NCI-H446 treated with DMSO at 0.1 percent for 48 hours (cell line): ENCODE measurements at regions not wholly inside any gene's neighbourhood (a gene's known extent, or its start where the extent isn't known, plus 50 kb on each side); places are given as distances from the start of the nearest gene placed in this dataset.

Experiments used
- DNase-seq: peaks from one replicate; lab custom pipeline; 2025; lab: John Stamatoyannopoulos, UW

DNA sequence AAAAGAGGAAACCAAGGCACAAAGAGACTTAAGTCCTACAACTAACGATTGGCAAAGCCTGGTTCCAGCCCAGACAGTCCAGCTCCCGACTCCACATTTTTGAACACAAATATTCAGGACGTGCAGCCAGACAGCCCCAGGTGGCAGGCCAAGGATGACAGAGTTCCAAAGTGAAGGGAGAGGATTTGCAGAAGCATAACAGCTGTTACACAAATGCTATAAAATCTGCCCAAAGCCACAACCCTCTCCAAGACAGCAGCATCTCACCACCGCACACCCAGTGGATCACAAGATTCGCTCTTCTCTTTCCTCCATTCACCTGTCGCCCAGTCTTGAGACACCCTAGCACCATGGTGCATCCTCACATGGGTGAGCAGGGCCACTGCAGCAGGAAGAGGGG is 227.1 kb upstream of the ID2 start:
- DNase-seq: no peak

DNA sequence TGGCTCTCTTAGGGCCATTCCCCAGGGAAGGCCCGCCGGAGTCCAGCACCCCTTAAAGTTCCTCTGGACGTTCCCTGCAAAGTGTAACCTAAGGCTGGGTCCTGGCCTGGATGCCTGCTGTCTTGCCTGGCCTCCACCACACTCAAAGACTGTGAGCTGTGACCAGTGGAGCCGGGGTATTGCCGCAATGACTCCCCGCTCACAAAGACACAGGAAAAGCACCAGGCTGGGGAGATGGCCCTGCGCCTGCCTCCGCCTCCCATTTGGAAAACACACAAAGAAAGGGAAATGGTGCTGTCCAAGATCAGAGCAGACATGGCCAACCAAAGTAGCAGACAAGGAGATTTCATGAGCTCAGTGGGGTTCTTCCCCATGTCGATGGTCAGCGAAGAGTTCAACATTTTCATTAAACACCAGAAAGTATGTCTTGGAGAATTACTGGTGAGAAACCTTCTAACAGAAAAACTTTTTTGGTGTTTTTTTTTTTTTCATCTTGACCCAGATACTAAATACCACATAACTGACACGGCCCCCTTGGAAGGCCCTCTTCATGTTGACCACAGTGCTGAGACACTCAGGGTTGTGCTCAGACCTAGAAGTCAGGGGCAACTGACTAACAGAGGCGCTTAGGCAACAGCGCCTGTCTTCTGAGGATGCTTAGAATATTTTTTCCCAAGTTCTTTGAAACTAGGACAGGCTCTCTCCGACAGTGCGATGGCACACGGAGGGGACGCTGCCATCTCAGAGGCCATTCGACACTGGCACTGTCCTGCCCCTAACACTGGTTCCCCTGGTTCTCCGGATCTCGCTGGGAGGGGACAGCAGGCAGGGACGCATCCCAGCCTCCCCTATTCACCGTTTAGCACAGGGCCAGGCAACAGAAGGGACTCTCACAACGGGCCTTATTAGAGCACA is 226.4 kb upstream of the ID2 start:
- DNase-seq: no peak

DNA sequence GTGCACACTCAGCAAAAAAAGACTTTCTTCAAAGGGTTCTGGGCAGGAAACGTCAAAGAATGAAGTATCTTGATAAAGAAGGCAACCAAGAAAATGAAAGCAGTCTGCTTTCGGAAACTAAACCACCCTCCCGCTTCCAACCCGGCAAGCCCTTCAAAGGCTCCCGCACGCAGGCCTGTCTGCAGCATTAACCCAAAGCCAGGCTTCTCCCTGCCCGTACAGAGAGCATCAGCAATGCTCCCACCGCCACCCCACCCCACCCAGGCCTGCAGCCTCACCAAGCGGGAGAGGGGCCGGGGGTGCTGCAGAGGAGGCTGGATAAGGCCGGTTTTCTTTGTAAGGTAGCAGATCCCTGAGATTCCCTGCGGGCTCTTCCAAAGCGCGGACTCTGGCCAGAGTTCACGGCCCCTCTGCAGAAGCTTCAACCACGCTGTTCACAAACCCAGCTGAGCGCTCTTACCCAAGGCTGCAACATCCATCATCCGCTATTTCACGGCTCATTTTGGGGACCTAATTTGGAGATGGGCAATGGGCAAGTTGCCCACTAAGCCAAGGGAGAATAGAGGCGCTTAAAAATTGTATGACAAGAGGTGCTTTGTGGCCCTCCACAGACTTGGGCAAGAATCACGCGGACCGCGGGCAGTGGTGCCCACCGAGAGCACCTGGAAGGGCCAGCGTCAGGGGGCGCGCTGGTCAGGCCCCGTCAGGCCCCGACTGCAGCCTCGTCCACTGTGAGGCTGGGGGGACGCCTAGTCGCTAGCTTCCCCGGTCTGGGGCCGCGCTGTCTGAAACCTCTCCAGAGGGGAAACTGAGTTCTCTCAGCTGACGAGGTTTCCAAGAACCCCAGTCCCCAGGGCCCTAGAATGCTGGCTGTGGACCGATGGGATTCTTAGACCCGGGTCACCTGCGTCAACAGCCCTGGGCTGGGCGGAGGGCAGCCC is 225.4 kb upstream of the ID2 start:
- no peak for DNase-seq

DNA sequence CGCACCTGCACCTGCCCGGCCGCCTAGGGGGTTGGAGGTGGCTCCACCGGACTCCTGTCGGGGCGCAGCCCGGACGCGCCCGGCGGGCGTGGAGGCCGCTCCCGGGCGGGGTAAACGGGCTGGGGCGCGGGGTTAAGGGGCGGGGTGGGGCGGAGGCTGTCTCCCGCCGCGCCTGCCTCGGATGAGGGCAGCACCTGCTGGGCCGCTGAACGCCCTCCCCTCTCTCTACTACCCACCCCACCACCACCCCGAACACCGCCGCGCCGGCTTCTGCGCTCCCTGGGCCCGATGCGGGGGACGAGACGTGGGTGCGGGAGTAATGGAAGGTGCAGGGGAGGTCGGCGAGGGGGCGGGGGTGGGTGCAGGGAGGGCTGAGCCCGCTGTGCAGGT is 224.8 kb upstream of the ID2 start:
- DNase-seq: no peak

DNA sequence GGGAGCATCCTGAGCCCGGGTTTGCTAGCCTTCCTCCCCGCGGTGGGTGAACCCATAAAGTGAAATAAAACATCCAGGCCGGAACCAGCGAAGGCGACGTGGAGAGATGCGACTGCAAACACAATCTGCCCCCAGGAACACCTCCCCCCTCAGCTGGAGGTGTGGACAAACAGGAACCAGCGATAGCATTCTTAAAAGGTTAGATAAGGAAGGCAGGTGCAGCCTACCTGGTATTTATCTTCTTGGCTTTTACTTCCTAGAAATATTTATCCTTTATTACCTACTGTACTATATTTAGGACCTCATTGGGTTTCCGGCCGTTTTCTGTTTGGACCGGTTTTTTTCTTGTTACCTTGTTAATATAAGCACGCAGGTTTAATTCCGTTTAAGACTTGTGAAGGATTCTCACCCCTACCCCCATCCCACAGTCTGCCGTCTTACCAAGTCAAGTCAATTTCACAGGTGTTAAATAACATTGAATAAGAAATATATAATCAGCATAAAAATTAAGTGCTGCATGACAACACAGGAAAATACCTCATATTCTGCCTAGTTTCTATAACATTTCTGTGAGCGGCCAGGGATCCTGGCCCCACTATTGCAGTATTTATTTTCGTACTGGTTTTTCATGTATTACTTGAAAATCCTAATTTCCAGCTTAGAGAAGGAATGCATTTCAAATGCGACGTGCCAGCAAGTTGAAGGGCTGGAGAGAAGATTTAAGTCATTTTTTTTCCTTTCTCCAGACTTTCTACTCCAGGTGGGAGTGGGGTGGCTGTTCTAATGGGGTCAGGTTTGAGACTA is 224.0 kb upstream of the ID2 start:
- DNase-seq: no peak

DNA sequence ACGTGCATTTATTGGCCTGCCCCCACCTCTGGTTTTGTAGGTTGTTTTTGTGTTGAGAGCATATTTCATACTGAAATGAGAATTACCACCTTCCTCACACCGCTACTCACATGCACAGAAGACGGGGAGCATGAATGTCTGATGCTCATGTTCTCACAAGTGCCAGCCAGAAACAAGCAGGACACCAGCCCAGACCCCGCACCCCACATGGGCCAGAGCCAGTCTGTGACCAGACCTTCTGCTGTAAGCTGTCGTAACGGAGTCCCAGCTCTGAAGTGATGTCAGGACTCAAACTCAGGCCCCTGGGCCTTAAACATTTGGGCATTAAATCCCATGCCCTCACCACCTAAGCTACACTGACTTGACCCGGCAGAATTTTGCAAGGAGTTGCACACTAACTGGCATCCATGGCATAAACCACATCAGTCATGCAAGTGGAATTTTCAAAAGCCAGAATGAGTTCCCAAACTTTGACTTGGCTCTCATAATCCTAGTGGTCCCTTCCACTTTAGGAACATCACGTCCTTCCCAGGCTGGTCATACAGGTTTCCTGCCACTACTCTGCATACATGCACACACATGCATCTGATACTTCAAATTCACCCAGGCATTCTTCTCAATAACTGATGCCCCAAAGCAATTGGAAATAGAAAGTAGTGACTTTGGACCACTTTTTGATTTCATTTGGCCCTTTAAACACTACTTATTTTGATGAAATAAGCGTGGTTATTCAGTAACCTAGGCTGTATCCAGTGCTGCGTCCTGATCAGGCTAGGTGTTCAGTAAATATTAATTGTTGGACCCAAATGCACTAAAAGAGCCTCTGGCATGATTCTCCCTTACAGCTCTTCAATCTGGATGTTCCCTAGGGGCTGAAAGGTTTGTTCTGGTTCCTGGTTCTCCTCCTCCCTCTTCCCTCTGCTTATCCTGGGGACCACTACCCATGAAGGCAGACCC is 223.1 kb upstream of the ID2 start:
- DNase-seq: no peak

DNA sequence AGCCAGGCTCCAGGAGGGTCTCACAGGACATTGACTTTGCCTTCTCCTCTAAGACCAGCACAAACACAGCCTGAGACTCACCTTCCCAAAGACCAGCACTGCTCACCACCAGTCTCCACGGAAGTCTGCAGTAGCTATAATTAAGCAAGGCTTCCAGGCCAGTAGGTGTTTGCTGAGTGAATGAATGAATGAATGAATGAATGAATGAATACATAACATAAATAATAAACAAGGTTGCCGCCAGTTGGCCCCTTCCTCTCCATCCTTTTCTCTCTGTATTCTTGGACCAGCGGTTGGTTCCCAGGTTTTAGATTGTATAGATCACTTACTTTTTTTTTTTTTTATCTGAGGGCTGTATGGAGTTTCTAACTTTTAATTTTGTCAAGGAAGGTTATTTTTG is 222.4 kb upstream of the ID2 start:
- DNase-seq: no peak

DNA sequence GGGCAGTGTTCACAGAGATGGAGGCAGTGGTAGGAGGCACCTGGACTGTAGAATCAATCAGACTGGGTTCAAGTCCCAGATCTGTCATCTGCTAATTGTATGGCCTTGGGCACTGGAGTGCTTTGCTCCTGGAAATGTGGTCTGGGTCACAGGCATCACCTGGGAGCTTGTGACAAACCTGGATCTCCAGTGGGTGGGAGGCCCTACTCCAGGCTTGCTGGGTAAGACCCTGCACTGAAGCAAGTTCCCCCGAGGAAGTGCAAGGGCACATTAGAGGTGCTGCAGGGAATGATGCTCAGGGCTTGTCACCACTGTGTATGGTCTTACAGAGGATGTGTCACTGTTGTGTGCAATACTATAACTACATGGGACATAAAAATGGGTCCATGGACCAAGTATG is 220.5 kb upstream of the ID2 start:
- DNase-seq: no peak

DNA sequence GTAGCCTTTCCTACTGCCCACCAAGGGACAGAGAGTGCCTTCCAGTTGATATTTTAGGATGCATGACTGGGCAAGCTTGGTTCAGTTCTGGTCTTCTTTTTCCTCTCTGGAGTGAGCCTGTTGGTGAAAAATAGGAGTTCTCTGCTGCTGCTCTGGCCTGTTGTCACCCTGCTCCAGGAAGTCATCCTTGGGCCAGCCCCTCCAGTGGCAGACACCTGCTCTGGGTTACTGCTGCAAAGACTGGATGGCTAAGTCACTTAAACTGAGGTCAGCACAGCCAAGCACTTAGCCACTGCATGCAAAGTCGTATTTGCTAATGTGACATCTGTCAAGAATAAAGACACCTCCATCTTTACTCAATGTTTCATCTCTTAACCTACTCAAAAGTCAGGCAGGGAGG is 219.6 kb upstream of the ID2 start:
- no peak for DNase-seq

DNA sequence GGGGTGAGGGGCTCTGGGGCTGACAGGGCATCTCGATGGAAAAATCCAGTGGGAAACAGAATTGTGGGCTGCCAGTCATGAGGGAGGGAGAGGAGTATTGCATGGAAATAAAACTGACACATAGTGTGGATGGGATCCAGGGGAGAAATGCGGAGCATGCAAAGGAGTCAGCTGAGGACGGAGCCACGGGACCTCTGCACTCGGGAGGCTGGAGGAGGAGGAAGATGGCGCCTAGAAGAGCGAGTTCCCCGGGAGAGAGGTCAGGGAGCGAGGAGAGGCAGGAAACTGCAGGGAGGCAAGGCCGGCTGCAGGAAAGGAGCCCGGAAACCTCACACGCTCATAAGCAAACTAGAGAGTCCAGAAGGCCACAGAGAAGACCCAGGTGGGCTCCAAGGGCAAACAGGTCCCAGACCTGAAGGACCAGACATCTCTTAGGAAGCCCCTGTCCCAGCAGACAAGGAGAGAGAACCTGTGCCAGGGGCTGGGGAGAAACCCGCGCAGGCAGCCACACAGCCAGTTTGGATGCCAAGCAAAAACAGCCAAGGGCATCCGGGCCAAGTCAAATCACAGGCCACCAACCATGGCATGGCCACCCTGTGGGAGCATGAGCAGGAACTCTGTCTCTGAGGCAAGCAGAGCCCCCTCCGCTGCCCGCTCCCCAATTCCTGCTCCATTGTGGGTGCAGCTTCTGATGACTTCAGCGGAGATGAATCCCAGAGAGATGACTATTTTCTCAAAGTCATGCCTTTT is 218.8 kb upstream of the ID2 start:
- no peak for DNase-seq

DNA sequence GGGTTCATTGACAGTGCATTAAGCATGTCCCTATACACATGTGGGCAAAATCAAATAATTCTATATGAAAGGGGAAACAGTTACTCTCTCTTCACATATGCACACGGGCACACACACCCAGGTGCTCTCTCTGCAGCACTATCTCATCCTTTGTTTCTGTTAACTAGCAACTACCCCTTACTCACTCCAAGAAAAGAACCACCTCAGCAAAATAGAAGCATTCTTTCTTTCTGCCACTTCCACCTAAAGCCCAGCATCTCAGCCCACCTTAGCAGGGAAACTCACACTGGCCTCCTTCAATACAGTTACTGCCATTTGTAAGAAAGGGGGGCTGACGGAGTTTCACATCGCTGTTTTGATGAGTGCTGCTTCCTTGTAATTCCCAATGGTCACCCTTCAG is 216.3 kb upstream of the ID2 start:
- no peak for DNase-seq

DNA sequence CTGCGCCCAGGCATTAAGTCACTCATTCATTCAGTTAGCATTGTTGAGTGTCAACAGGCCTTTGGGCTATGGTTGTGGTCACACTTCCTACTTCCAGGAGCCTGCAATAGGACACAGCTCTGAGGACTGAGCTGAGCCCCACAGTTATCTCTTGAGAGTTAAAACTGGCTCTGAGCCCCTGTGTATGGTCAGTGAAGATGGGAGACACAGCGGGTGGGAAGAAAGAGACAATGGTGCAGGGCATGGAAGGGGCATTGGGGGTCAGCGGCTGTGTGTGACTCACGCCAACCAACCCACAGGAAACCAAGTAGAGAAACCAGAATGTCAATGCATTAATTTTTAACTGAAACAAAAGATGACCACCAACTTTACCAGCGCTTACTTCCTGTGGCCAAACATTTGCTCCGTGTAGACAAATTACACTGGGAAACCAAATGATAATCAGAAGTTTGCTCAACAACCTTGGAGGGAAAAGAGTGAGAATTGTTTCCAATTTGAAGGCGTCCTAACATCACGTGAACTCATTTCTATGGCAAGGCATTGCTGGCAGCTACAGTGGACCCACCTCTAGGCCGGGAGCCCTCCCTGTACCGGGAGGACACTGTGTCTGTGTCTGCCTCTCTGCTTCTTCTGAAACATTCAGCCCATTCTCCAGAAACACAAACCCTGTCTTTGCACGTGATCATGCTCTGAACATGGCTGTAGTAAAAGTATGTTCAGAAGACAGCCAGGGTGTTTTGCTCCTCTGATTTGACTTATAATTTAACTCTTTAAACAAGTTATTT is 212.0 kb upstream of the ID2 start:
- no peak for DNase-seq

DNA sequence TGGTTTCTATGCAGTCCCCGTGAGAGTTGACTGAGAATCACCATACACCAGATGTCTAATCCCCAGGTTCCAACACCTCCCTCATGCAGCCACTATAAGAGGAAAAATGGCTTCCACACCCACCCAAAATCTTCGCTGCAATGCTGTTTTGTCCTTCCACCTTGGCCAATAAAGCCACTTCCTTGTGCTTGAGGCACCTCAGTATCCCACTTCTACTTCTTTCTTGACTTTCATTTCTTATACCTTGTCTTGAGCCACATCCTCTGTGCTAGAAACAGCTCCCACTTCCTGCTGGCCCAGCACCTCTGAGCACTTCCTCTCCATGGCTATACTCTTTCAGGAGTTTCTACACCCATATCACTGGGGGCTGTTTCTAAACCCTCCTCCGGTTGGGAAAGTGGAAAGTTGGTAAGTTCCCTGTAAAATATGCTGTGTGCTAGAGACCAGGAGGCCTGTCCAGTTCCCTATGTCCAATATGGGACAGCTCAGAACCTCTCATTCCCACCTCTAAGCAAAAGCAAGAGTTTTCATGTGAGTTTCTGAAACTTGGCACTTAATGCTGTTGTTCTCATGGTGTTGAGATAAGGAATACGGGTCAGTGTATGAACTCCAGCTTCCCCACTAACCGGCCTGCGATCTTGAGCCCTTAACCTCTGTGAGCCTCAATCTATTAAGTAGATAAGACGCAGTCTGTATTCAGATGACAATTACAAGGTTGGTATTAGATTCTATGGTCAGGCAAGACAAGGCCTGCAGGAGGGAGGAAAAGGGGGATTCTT is 209.1 kb upstream of the ID2 start:
- no peak for DNase-seq

DNA sequence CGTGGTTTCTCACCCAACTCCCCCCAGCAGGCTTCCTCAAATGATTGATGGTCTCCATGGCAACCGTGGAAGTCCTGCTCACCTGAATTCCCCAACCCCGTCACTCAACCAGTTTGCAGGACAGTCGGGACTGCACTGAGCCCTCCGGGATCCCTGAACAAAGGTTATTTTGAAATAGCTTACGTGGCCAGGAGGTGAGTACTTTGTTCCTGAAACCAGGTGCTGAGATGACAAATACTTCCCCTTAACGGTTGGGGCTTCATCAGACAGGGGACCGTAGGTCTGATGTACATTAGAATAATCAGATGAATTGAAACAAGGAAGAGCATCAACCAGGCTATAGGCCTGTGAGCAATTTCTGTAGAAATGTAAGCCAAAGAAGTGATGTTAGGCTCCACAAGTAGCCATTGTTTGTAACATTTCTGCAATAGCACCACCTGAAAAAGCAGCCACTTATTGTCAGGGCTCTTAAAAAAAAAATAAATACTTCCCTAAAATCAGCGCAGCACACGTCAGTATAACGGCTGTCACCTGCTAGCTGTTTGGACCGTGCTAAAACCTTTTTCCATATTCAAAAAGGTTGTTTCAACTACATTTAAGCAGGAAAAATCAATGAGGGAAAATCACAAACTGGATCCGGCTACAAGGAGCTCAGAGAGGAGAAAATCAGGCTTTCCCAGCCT is 206.4 kb upstream of the ID2 start:
- DNase-seq: no peak

DNA sequence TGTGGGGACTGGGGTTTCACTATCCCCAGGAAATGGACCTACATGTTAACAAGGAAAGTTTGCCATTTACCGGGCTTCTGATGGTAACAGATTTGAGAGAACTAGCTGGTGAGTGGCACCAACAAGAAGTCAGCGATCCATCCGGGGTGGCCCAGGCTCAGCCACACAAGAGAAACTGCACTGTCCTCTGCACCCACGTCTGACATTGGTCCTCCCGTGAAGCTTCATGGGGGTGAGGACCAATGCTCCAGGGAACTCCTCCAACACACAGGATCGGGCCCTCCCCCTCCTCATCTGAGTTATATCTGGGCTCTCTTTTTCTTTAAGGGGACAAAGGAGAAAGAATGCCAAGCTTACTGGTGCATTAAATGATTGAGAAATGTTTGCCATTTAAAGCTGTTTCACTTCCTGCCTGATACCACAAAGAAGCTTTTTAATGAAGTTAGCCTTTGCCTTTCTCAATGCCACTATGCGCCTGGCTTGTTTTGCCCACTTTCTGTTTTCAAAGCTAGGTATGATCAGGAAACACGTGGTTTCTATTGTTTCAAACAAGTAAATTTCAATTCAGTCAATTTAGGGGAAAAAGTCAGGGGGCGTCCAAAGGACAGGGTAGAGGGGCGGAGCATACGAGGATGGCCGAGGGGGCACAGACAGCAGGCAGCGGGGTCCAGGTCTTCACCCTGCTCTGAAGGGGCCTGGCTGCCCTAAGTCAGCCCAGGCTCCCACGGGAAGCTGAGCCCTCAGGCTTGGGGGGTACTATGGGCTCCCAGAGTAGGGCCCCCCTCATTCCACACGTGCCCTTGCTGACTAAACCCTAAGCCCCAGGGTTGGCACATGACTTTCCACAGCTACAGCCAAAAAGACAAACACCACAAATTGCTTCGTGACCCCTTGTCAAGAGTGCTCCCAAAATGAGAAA is 204.0 kb upstream of the ID2 start:
- no peak for DNase-seq

DNA sequence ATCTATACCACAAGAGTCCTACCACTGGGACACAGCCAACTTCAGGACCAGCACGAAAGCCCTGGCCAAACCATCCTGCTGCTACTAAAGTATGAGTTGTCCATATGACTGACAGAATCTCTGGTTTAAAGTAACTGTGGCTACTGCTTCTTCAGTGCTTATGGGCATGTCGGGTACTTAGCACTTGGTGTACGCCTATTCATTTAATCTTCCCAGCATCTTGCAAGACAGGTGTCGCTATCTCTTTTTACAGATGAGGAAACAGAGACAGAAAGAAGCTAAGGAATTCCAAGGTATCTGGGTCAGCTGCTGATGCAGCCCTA is 203.4 kb upstream of the ID2 start:
- DNase-seq: no peak

DNA sequence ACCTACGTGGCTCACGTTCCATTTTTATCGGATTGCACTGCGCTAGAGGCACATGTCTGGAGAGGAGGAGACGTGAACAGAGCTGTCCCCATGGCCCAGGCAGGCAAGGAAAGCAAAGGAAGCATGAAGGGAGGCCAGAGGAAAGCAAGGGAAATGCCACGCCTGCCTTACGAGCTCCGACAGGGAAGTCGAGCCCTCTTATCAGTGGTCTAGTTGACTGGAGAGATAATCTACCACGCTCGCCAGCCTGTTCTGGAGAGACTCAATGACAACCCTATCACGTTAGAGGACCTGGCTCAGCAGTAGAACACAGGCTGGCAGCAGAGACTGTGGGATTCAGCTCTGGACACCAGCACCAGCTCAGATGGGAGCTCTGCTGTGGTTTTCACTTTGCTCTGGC is 202.6 kb upstream of the ID2 start:
- DNase-seq: no peak
